ENCODE measurements at regions not wholly inside any gene's neighbourhood (a gene's known extent, or its start where the extent isn't known, plus 50 kb on each side); places are given as distances from the start of the nearest gene placed in this dataset.

GRCh38 chr2:196535742-196536141 lies 103.8 kb upstream of the CCDC150 start:
- no peak for ATAC-seq (replicated peaks)
- peaks cover 3% of the 10 kb centered on the region for H3K4me1 Mint-ChIP-seq
- peaks cover 25% of the 10 kb centered on the region for H3K27me3 Mint-ChIP-seq
- H3K36me3 Mint-ChIP-seq (ENCODE audit: low read depth): no peaks in the 10 kb centered on the region
- no peak overlapping the region for H3K27ac Mint-ChIP-seq
- H3K9me3 Mint-ChIP-seq: no peaks in the 10 kb centered on the region
- no peak overlapping the region for H3K4me3 Mint-ChIP-seq

- no peaks in the 10 kb centered on the region for H3K4me1 Mint-ChIP-seq
- no peak for ATAC-seq (replicated peaks)
- H3K9me3 Mint-ChIP-seq: no peaks in the 10 kb centered on the region
- no peak overlapping the region for H3K4me3 Mint-ChIP-seq
- no peak overlapping the region for H3K27ac Mint-ChIP-seq
- H3K27me3 Mint-ChIP-seq: peaks cover 19% of the 10 kb centered on the region
- H3K36me3 Mint-ChIP-seq (ENCODE audit: low read depth): no peaks in the 10 kb centered on the region
These were observed 102.2 kb upstream of the CCDC150 start for GRCh38 chr2:196537311-196537710.

DNA sequence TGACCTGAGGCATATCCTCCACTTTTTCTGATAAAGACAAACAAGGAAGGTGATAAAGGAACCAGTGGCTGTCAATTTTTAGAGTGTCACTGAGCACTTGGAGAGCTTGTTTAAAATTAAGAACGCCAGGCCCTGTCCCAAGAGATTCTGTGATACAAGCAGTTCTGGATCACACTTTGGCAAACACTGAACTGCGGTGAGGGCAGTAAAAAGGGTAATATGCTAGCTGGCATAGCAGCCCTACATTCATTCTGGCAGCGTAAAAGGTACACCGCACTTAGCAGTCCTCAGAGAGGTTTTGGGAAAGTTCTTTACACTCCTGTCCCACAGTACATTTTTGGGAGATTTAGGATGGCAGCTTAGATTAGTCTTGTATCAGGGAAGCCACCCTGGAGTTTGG lies 101.3 kb upstream of the CCDC150 start:
- H3K4me1 Mint-ChIP-seq: no peaks in the 10 kb centered on the region
- peaks cover 18% of the 10 kb centered on the region for H3K27me3 Mint-ChIP-seq
- no peak overlapping the region for H3K27ac Mint-ChIP-seq
- no peak for ATAC-seq (replicated peaks)
- no peaks in the 10 kb centered on the region for H3K36me3 Mint-ChIP-seq (ENCODE audit: low read depth)
- no peaks in the 10 kb centered on the region for H3K9me3 Mint-ChIP-seq
- no peak overlapping the region for H3K4me3 Mint-ChIP-seq

GRCh38 chr2:196538646-196539045 lies 100.9 kb upstream of the CCDC150 start:
- H3K27me3 Mint-ChIP-seq: peaks cover 16% of the 10 kb centered on the region
- H3K4me3 Mint-ChIP-seq: no peak overlapping the region

DNA sequence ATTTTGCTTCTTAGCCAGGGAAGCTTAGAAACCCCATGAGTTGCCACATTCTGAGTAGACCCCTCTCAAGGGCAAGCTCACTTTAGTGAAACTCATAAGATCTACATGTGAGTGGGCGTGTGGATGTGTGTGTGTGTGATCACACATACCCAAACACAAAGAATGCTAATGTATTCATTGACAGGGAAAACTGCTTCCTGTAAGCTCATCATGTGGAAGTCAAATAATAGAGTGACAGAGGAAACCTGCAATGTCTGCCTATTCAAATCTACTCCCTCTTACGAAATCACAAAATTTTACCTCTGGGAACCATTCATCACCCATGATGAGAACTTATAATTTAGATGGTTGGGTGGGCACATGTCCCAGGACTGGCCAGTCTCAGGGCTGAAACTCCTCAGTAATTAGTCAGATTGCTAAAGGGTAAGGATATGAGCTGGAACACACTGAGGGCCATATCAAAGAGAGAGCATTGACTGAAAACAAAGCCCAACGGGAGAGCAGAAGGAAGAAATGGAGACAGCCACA lies 94.5 kb upstream of the CCDC150 start:
- Mint-ChIP-seq H3K27me3 (peaks cover 3% of the 10 kb centered on the region), H3K27ac (no peak overlapping the region), H3K4me3 (no peak overlapping the region), H3K4me1 (no peaks in the 10 kb centered on the region), H3K9me3 (no peaks in the 10 kb centered on the region), H3K36me3 (ENCODE audit: low read depth) (no peaks in the 10 kb centered on the region)
- ATAC-seq (replicated peaks): no peak

More at GRCh38 chr2:196538646-196539045, 100.9 kb upstream of the CCDC150 start:
- H3K27ac Mint-ChIP-seq: no peak overlapping the region
- no peaks in the 10 kb centered on the region for H3K36me3 Mint-ChIP-seq (ENCODE audit: low read depth)
- H3K9me3 Mint-ChIP-seq: no peaks in the 10 kb centered on the region
- no peaks in the 10 kb centered on the region for H3K4me1 Mint-ChIP-seq
- no peak for ATAC-seq (replicated peaks)

- no peak for ATAC-seq (replicated peaks)
- H3K36me3 Mint-ChIP-seq (ENCODE audit: low read depth): no peaks in the 10 kb centered on the region
- no peak overlapping the region for H3K4me3 Mint-ChIP-seq
- H3K27ac Mint-ChIP-seq: no peak overlapping the region
- H3K4me1 Mint-ChIP-seq: no peaks in the 10 kb centered on the region
- H3K9me3 Mint-ChIP-seq: no peaks in the 10 kb centered on the region
- peaks cover 3% of the 10 kb centered on the region for H3K27me3 Mint-ChIP-seq
These were observed 93.2 kb upstream of the CCDC150 start for GRCh38 chr2:196546151-196546919.

DNA sequence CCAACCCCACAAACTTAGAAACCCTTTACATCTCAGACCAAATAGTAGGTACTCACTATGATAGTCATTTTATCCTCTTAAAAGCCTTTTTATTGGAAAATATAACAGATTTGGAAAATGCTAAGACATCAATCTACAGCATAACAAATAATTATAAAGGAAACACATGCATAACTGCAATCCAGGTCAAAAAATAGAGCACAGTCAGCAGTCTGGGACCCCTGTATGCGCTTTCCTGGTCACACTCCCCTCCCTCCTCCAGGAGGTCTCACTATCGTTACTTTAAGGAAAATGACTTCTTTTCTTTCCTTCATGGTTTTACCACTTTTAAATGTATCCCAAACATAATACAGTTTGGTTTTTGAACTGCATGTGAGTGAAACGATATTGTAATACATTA lies 90.5 kb upstream of the CCDC150 start:
- no peaks in the 10 kb centered on the region for H3K9me3 Mint-ChIP-seq

DNA sequence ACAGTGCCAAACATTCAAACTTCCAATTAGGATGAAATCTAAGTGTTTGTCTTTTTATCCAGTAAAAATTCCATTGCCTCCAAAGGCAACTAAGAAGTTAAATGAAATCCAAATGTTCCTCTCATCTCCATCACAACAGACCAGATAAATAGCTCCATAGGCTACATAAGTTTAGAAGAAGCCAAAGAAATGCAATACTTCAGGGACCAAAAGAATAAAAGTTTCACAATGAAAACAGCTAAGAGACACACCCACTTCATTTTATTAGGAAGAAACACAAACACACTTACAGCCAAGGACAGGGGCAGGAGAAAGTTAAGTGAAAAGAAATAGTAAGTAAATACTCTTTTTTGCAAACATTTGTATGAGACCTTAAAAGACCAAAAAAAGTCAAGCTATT lies 88.5 kb upstream of the CCDC150 start:
- Mint-ChIP-seq H3K27ac (no peak overlapping the region), H3K9me3 (no peaks in the 10 kb centered on the region), H3K36me3 (ENCODE audit: low read depth) (no peaks in the 10 kb centered on the region), H3K27me3 (no peaks in the 10 kb centered on the region), H3K4me1 (no peaks in the 10 kb centered on the region), H3K4me3 (no peak overlapping the region)
- no peak for ATAC-seq (replicated peaks)

More for the DNA sequence above, 90.5 kb upstream of the CCDC150 start:
- Mint-ChIP-seq H3K4me1 (no peaks in the 10 kb centered on the region), H3K27me3 (peaks cover 3% of the 10 kb centered on the region), H3K27ac (no peak overlapping the region), H3K4me3 (no peak overlapping the region), H3K36me3 (ENCODE audit: low read depth) (no peaks in the 10 kb centered on the region)
- no peak for ATAC-seq (replicated peaks)

GRCh38 chr2:196555161-196555560 lies 84.4 kb upstream of the CCDC150 start:
- H3K36me3 Mint-ChIP-seq (ENCODE audit: low read depth): no peaks in the 10 kb centered on the region
- H3K9me3 Mint-ChIP-seq: no peaks in the 10 kb centered on the region
- no peaks in the 10 kb centered on the region for H3K27me3 Mint-ChIP-seq
- no peak overlapping the region for H3K4me3 Mint-ChIP-seq
- no peaks in the 10 kb centered on the region for H3K4me1 Mint-ChIP-seq
- no peak for ATAC-seq (replicated peaks)
- H3K27ac Mint-ChIP-seq: no peak overlapping the region

DNA sequence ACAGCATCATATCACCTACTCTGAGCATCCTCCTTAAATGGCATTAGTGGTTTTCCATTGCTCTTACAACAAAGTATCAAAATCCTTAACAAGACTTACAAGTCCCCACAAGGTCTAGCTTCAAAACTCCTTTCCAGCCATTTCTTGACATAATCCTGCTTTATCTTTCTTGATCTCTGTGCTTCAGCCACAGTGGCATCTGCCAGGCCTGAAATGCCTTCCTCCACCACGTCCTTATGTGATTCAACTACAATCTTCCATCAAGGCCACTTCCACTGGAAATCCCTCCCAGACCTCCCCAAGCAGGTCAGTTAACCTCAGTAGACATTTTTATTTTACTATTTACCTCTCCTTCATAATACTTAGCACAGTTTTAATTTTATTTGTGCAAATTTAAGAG lies 83.8 kb upstream of the CCDC150 start:
- Mint-ChIP-seq H3K4me1 (no peaks in the 10 kb centered on the region), H3K36me3 (ENCODE audit: low read depth) (no peaks in the 10 kb centered on the region), H3K27me3 (no peaks in the 10 kb centered on the region), H3K4me3 (no peak overlapping the region), H3K9me3 (no peaks in the 10 kb centered on the region), H3K27ac (no peak overlapping the region)
- ATAC-seq (replicated peaks): no peak

DNA sequence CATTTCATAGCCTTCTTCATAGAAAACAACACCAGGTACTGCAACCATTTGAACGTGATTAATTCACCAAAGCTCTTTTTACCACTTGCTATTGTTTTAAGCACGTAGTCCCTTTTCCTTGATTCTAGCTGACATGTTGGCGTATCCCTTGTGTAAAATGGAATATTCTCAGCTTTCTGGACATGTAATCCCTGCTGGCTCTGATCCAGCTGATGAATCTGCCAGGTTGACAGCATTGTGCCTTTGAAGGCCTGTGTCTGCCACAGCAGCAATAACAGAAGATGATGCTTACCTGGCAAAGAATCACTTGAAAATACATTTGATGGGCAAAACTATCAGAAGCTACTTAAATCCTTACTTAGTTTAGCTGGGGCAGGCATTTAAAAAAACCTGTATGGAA lies 81.0 kb upstream of the CCDC150 start:
- Mint-ChIP-seq H3K4me1 (no peaks in the 10 kb centered on the region), H3K27ac (no peak overlapping the region), H3K27me3 (peaks cover 9% of the 10 kb centered on the region), H3K4me3 (no peak overlapping the region), H3K36me3 (ENCODE audit: low read depth) (no peaks in the 10 kb centered on the region), H3K9me3 (peaks cover 4% of the 10 kb centered on the region)
- no peak for ATAC-seq (replicated peaks)

DNA sequence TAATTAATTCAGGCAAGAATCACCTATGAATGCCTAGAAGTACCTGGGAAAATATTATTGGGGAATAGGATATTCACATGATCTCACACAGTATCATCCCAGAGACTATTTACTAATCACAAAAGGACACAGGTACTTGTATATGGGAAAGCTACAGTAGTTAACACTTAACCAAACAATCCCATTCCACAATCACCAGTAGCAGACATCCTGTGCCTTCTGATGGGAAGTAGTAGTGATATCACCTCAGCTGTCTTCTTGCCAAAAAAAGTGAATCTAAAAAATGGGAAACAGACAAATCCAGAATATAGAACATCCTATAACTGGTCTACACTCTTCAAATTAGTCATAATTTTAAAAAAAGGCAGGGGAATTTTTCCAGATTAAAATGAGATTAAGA lies 75.6 kb upstream of the CCDC150 start:
- Mint-ChIP-seq H3K36me3 (ENCODE audit: low read depth) (no peaks in the 10 kb centered on the region), H3K4me1 (no peaks in the 10 kb centered on the region), H3K27ac (no peak overlapping the region), H3K27me3 (peaks cover 28% of the 10 kb centered on the region), H3K9me3 (peaks cover 4% of the 10 kb centered on the region), H3K4me3 (no peak overlapping the region)
- ATAC-seq (replicated peaks): no peak

- no peak overlapping the region for H3K4me3 Mint-ChIP-seq
- no peak for ATAC-seq (replicated peaks)
- H3K27ac Mint-ChIP-seq: no peak overlapping the region
- no peaks in the 10 kb centered on the region for H3K4me1 Mint-ChIP-seq
- no peaks in the 10 kb centered on the region for H3K36me3 Mint-ChIP-seq (ENCODE audit: low read depth)
- H3K9me3 Mint-ChIP-seq: peaks cover 4% of the 10 kb centered on the region
- peaks cover 28% of the 10 kb centered on the region for H3K27me3 Mint-ChIP-seq
These were observed 74.3 kb upstream of the CCDC150 start for GRCh38 chr2:196565106-196565765.

- no peak overlapping the region for H3K4me3 Mint-ChIP-seq
- H3K27me3 Mint-ChIP-seq: peaks cover 32% of the 10 kb centered on the region
- no peak for ATAC-seq (replicated peaks)
- no peak overlapping the region for H3K27ac Mint-ChIP-seq
- H3K4me1 Mint-ChIP-seq: no peaks in the 10 kb centered on the region
- peaks cover 4% of the 10 kb centered on the region for H3K9me3 Mint-ChIP-seq
- H3K36me3 Mint-ChIP-seq (ENCODE audit: low read depth): no peaks in the 10 kb centered on the region
These were observed 73.5 kb upstream of the CCDC150 start for GRCh38 chr2:196565982-196566381.

- Mint-ChIP-seq H3K27me3 (peaks cover 28% of the 10 kb centered on the region), H3K27ac (no peak overlapping the region), H3K36me3 (ENCODE audit: low read depth) (no peaks in the 10 kb centered on the region), H3K9me3 (no peaks in the 10 kb centered on the region), H3K4me3 (no peak overlapping the region), H3K4me1 (no peaks in the 10 kb centered on the region)
- no peak for ATAC-seq (replicated peaks)
These were observed 72.4 kb upstream of the CCDC150 start for GRCh38 chr2:196566961-196567666.

Measured in activated T-helper 17 cell treated with anti-CD3 and anti-CD28 coated beads, Interleukin-2, amount 50 U/mL, for 72 hours (primary cell).